Ishikawa (cell line): ENCODE measurements at regions not wholly inside any gene's neighbourhood (a gene's known extent, or its start where the extent isn't known, plus 50 kb on each side); places are given as distances from the start of the nearest gene placed in this dataset.

ENCODE experiments used
- CEBPB ChIP-seq: IDR thresholded peaks from 2 replicates; pipeline ENCODE4 v1.6.1; 2012
- CREB1 ChIP-seq: IDR thresholded peaks from 2 replicates; pipeline ENCODE4 v1.6.1; 2012; ENCODE audit warnings: low read depth
- EGR1 ChIP-seq: IDR thresholded peaks from 2 replicates; pipeline ENCODE4 v1.6.1; 2012
- EP300 ChIP-seq: IDR thresholded peaks from 2 replicates; pipeline ENCODE4 v1.6.1; 2012; ENCODE audit warnings: borderline replicate concordance
- FOXM1 ChIP-seq: IDR thresholded peaks from 2 replicates; pipeline ENCODE4 v1.6.1; 2012; ENCODE audit warnings: low read depth, borderline replicate concordance
- MAX ChIP-seq: IDR thresholded peaks from 2 replicates; pipeline ENCODE4 v1.6.1; 2012
- NFIC ChIP-seq: IDR thresholded peaks from 2 replicates; pipeline ENCODE4 v1.6.1; 2012
- RAD21 ChIP-seq: IDR thresholded peaks from 2 replicates; pipeline ENCODE4 v1.6.1; 2012; ENCODE audit warnings: low read depth
- REST ChIP-seq: IDR thresholded peaks from 2 replicates; pipeline ENCODE4 v1.6.1; 2012; ENCODE audit warnings: low read depth, mild to moderate bottlenecking
- TAF1 ChIP-seq: IDR thresholded peaks from 2 replicates; pipeline ENCODE4 v1.6.1; 2012; ENCODE audit warnings: low read depth, mild to moderate bottlenecking
- TCF12 ChIP-seq: IDR thresholded peaks from 2 replicates; pipeline ENCODE4 v1.6.1; 2012; ENCODE audit warnings: low read depth
- TEAD4 ChIP-seq: IDR thresholded peaks from 2 replicates; pipeline ENCODE4 v1.6.1; 2012
- USF1 ChIP-seq: IDR thresholded peaks from 2 replicates; pipeline ENCODE4 v1.6.1; 2012
- YY1 ChIP-seq: IDR thresholded peaks from 2 replicates; pipeline ENCODE4 v1.6.1; 2012; ENCODE audit warnings: low read depth
- ZBTB7A ChIP-seq: IDR thresholded peaks from 2 replicates; pipeline ENCODE4 v1.6.1; 2012; ENCODE audit warnings: low read depth

GRCh38 chr9:20135119-20135697 is 346.4 kb upstream of the SLC24A2 start:
- TF ChIP-seq USF1 = no peak
- TF ChIP-seq EGR1 = no peak
- TF ChIP-seq ZBTB7A = no peak
- no peak for TF ChIP-seq MAX
- TF ChIP-seq EP300 = no peak
- no peak for TF ChIP-seq REST
- no peak for TF ChIP-seq FOXM1
- no peak for TF ChIP-seq NFIC
- no peak for TF ChIP-seq RAD21
- no peak for TF ChIP-seq TAF1

GRCh38 chr9:20125727-20126126 is 336.9 kb upstream of the SLC24A2 start:
- TF ChIP-seq RAD21 = no peak

GRCh38 chr9:20119566-20119965 is 330.7 kb upstream of the SLC24A2 start:
- TF ChIP-seq USF1 (no peak), REST (no peak), MAX (no peak), ZBTB7A (no peak), CREB1 (no peak), FOXM1 (no peak), NFIC (no peak), TEAD4 (no peak), TAF1 (no peak), EP300 (no peak)

- no peak for TF ChIP-seq FOXM1
- TF ChIP-seq ZBTB7A = no peak
- TF ChIP-seq RAD21 = no peak
- no peak for TF ChIP-seq USF1
- TF ChIP-seq EP300 = no peak
- no peak for TF ChIP-seq EGR1
- no peak for TF ChIP-seq TCF12
- no peak for TF ChIP-seq CEBPB
- no peak for TF ChIP-seq MAX
- no peak for TF ChIP-seq TEAD4
- TF ChIP-seq YY1 = no peak
These were observed 329.1 kb upstream of the SLC24A2 start for GRCh38 chr9:20117986-20118385.

- TF ChIP-seq RAD21 (no peak), TCF12 (no peak), NFIC (no peak), CREB1 (no peak), EGR1 (no peak), REST (no peak), TAF1 (no peak), ZBTB7A (no peak), EP300 (no peak), MAX (no peak), USF1 (no peak), CEBPB (no peak), TEAD4 (no peak), FOXM1 (no peak), YY1 (no peak)
These were observed 328.6 kb upstream of the SLC24A2 start for GRCh38 chr9:20117482-20117881.
